Right cardiac atrium (tissue), 5 donors: ENCODE measurements at regions not wholly inside any gene's neighbourhood (a gene's known extent, or its start where the extent isn't known, plus 50 kb on each side); places are given as distances from the start of the nearest gene placed in this dataset.
"Not testable (repeated sequence)": the region's sequence is repeated elsewhere in the genome, so short reads cannot be mapped to it uniquely, and the experiment has no call there.

Experiments
- ATAC-seq, 2 donors: fragments of 200-7000 bp; cut with Tn5 transposase; one replicate each; pipeline versions ENCODE4 v1.8.0 to v1.9.1; 2020; ENCODE audit warnings: moderate library complexity in 2 of 2, mild to moderate bottlenecking in 1 of 2
- DNase-seq, 3 donors: peaks; one replicate each; pipeline ENCODE4 v3.0.0-alpha.2; 2020
- H3K27ac ChIP-seq: one replicate; pipeline ENCODE4 v1.5.1; 2013; ENCODE audit warnings: mild to moderate bottlenecking, low read length, control low read depth, moderate library complexity
- H3K27me3 ChIP-seq: one replicate; pipeline ENCODE4 v1.6.1; 2013; ENCODE audit not compliant: control insufficient read depth, insufficient read depth
- H3K4me1 ChIP-seq: one replicate; pipeline ENCODE4 v1.6.1; 2013; ENCODE audit warnings: low read length; ENCODE audit not compliant: control insufficient read depth, insufficient read depth
- H3K4me3 ChIP-seq: one replicate; pipeline ENCODE4 v1.5.1; 2013; ENCODE audit warnings: low read length, control low read depth
- H3K9me3 ChIP-seq: one replicate; pipeline ENCODE4 v1.6.1; 2013; ENCODE audit warnings: low read length; ENCODE audit not compliant: control insufficient read depth
- WGBS: extraction: QIAGEN DNeasy Blood & Tissue Kit; methylation state at CpG from one replicate; pipeline ENCODE4 v1.1.7; 2013; 5-methylcytosine and 5-hydroxymethylcytosine counted together
- intact Hi-C, 4 donors: fragments of 100-400 bp; cut with DNase I; formaldehyde crosslinking; loops; one replicate each; pipeline versions ENCODE4 v1.11.0 to v1.14.0; 2022 to 2023
- donor health status: healthy with polysubstance abuse.
- donor health status: DM: no; HTN: yes; CAD: no.
- donor health status: DM: no; HTN: no; CAD: no.
- donor health status: DM: no; HTN: yes; CAD: no; lungs with severe emphysema.
- donor health status: DM: yes; HTN: yes; CAD: no.

DNA sequence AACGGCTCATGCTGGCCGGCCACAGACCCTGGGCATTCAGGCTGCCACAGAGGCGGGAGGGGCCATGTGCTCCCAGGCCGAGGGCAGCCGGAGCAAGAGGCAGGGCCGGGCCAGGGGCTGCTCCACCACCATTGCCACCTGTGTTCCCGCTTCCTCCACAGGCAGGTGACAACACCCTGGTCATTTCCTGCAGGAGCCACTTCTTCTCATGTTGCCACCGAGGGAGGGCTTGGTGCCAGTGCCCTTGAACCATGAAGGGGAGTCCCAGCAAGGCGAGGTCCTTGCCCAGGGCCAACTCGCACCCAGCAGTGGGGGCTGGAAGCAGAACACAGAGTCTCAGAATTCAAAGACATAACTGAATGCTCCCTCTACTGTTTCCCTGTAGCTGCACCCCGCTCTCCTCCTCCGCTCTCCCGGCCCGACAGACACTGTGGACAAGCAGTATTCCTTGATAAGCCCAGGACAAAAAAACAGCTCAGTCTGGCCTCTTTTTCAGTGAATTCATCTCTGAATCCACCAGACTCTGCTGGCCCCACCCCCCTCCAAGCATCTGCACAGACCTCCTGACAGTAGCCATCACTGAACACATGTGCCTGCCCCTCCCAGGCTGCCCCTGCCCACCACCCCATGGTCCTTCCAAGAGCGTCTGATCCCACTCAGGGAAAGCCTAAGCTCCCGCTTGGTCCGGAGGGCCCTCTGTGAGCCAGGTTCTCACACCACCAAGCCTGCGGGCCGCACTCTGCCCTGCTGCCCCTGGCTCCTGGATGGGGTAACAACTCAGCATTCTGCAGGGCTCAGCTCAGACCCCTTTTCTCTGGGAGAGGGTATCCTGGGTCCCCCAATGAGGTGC lies 1074.9 kb downstream of the RPIA start:
- H3K9me3 ChIP-seq, intact Hi-C loops, H3K27me3 ChIP-seq, H3K4me1 ChIP-seq, ATAC-seq, H3K4me3 ChIP-seq, H3K27ac ChIP-seq: not testable (repeated sequence)
- peak in 2 of 3 donors; percentile 42 to 53 for DNase-seq
- 82% methylated on average over 19 of the region's 19 CpGs for WGBS

DNA sequence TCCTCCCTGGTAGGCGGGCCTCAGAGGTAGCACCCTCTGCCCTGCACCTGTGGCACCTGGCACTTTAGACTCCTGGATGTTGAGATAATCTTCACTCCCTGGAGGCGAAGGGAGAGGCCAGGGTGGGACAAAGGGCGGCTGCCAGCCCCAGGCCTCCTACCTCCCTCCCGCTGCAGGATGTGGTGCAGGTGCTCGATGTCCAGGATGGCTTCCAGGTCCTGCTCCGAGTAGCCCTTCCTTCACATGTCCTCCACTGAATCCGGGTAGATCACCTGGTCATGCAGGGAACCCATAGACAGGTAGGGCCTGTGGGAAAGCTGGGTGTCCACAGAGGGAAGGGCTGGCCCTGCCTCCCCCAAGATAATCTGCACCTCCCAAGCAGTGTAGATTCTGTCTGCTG lies 1075.6 kb downstream of the RPIA start:
- H3K9me3 ChIP-seq, H3K27me3 ChIP-seq, ATAC-seq, intact Hi-C loops, H3K4me3 ChIP-seq, H3K4me1 ChIP-seq, H3K27ac ChIP-seq: not testable (repeated sequence)
- DNase-seq = peak in 2 of 3 donors; percentile 22 to 27
- WGBS = 78% methylated on average over 7 of the region's 7 CpGs

DNA sequence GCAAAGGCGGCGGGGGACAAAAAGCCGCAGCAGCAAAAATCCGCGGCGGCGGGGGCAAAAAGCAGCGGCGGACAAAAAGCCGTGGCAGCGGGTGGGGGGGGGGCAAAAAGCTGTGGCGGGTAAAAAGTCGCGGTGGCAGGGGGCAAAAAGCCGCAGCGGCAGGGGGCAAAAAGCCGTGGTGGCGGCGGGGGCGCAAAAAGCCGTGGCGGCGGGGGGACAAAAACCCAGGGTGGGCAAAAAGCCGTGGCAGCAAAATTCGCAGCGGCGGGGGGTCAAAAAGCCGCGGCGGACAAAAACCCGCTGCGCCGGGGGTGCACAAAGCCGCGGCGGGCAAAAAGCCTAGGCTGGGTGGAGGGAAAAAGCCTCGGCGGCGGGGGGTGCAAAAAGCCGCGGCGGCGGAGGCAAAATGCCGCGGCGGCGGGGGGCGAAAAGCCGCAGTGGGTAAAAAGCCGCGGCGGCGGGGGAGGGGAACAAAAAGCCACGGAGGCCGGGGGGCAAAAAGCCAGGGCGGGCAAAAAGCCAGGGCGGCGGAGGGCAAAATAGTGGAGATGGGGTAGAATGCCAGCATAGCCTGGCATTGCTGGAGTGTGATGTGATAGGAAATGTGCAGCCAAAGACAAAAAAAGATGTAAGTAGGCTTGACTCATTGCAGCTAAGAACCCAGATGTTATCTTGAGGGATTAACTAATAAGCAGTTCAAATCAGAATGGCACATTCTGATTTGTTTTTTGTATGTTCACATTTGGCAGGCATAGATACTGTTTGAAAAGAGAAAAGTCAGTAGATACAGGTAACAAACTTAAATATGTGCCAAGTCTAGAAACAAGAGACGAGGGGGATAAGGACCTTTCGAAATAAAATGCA lies 1076.3 kb downstream of the RPIA start:
- DNase-seq (peak in 2 of 3 donors; percentile 44 to 87), ATAC-seq (no peak)
- H3K4me3 ChIP-seq = peak overlapping the region; percentile 53
- 11% methylated on average over 60 of the region's 60 CpGs for WGBS
- peaks cover under 1% of the 10 kb centered on the region for H3K9me3 ChIP-seq
- no peaks in the 10 kb centered on the region for H3K4me1 ChIP-seq
- no peaks in the 10 kb centered on the region for H3K27me3 ChIP-seq
- H3K27ac ChIP-seq = no peak overlapping the region
- intact Hi-C loops = no loop called here

DNA sequence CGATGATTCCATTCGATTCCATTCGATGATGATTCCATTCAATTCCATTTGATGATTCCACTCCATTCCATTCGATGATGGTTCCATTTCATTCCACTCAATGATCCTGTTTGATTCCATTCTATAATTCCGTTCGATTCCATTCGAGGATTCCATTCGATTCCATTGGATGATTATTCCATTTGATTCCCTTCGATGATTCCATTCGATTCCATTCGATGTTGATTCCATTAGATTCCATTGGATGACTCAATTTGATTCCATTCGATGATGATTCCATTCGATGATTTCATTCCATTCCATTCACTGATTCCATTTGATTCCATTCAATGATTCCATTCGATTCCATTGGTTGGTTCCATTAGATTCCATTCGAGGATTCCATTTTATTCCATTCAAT lies 1084.4 kb downstream of the RPIA start:
- H3K4me3 ChIP-seq = no peak overlapping the region
- ATAC-seq (no peak), DNase-seq (no peak)
- H3K4me1 ChIP-seq = no peaks in the 10 kb centered on the region
- H3K9me3 ChIP-seq = peaks cover 2% of the 10 kb centered on the region
- no peak overlapping the region for H3K27ac ChIP-seq
- H3K27me3 ChIP-seq = no peaks in the 10 kb centered on the region
- WGBS = 79% methylated on average over 15 of the region's 15 CpGs
- intact Hi-C loops = no loop called here

DNA sequence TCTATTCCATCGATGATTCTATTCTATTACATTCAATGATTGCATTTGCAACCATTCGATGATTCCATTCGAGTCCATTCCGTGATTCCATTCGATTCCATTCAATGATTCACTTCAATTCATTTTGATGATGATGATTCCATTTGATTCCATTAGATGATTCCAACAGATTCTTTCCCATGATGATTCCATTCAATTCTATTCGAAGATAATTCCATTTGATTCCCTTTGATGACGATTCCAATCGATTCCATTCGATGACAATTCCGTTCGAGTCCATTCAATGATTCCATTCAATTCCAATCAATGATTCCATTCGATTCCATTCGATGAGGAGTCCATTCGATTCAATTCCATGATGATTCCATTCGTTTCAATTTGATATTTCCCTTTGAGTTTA lies 1088.8 kb downstream of the RPIA start:
- H3K4me3 ChIP-seq = no peak overlapping the region
- intact Hi-C loops = no loop called here
- DNase-seq (no peak), ATAC-seq (no peak)
- no peaks in the 10 kb centered on the region for H3K27me3 ChIP-seq
- no peaks in the 10 kb centered on the region for H3K4me1 ChIP-seq
- no peaks in the 10 kb centered on the region for H3K9me3 ChIP-seq
- H3K27ac ChIP-seq = no peak overlapping the region
- 73% methylated on average over 15 of the region's 15 CpGs for WGBS

DNA sequence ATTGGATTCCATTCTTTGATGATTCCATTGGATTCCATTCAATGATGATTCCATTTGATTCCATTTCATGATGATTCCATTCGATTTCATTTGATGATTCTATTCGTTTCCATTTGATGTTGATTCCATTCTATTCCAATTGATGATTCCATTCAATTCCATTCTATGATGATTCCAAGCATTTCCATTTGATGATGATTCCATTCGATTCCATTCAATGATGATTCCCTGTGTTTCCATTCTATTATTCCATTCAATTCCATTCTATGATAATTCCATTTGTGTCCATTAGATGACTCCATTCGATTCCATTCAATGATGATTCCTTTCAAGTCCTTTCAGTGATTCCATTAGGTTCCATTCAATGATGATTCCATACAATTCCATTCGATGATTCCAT lies 1090.5 kb downstream of the RPIA start:
- ATAC-seq (no peak), DNase-seq (no peak)
- Histone ChIP-seq H3K27me3 (no peaks in the 10 kb centered on the region), H3K9me3 (no peaks in the 10 kb centered on the region), H3K27ac (no peak overlapping the region), H3K4me3 (no peak overlapping the region), H3K4me1 (no peaks in the 10 kb centered on the region)
- 52% methylated on average over 5 of the region's 5 CpGs for WGBS
- intact Hi-C loops = no loop called here

DNA sequence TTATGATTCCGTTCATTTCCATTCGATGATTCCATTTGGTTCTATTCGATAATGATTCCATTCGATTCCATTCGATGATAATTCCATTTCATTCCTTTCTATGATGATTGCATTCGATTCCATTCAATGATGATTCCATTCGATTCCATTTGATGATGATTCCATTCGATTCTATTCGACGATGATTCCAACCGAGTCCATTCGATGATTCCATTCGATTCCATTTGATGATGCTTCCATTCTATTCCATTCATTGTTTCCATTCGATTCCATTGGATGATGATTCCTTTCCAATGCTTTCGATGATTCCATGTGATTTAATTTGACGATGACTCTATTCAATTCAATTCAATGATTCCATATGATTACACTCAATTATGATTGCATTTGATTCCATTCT lies 1093.5 kb downstream of the RPIA start:
- H3K4me1 ChIP-seq = no peaks in the 10 kb centered on the region
- no peaks in the 10 kb centered on the region for H3K27me3 ChIP-seq
- DNase-seq = no peak
- no peaks in the 10 kb centered on the region for H3K9me3 ChIP-seq
- no peak overlapping the region for H3K4me3 ChIP-seq
- H3K27ac ChIP-seq = no peak overlapping the region
- ATAC-seq = no peak
- 81% methylated on average over 16 of the region's 16 CpGs for WGBS
- intact Hi-C loops = no loop called here

DNA sequence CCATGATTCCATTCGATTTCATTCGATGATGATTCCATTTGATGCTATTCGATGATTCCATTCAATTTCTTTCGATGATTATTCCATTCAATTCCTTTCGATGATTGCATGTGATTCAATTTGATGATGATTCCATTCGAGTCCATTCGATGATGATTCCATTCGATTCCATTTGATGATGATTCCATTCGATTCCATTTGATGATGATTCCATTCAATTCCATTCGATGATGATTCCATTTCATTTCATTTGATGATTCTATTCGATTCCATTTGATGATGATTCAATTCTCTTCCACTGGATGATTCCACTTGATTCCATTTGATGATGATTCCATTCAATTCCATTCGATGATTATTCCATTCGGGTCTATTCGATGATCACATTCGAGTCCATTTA lies 1094.1 kb downstream of the RPIA start:
- H3K27me3 ChIP-seq, DNase-seq, intact Hi-C loops, H3K27ac ChIP-seq, H3K9me3 ChIP-seq, H3K4me3 ChIP-seq, ATAC-seq, H3K4me1 ChIP-seq: not testable (repeated sequence)
- WGBS = 75% methylated on average over 15 of the region's 15 CpGs

DNA sequence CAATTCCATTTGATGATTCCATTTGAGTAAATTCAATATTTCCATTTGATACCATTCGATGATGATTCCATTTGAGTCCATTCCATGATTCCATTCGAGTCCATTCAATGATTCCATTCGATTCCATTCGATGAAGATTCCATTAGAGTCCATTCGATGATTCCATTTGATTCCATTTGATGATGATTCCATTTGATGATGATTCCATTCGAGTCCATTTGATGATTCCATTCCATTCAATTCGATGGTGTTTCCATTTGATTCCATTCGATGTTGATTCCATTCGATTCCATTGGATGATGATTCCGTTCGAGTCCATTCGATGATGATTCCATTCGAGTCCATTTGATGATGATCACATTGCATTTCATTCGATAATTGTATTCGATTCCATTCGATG lies 1095.2 kb downstream of the RPIA start:
- H3K9me3 ChIP-seq, ATAC-seq, H3K27me3 ChIP-seq, DNase-seq, intact Hi-C loops, H3K27ac ChIP-seq, H3K4me3 ChIP-seq, H3K4me1 ChIP-seq: not testable (repeated sequence)
- WGBS = 76% methylated on average over 16 of the region's 16 CpGs

DNA sequence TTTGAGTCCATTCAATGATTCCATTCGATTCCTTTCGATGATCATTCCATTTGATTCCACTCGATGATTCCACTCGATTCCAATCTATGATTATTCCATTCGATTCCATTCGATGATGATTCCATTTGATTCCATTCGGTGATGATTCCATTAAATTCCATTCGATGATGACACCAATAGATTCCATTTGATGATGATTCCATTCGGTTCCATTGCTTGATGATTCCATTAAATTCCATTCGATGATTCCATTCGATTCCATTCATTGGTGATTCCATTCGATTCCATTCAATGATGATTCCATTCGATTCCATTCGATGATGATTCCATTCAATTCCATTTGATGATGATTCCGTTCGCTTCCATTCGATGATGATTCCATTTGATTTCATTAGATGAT lies 1104.1 kb downstream of the RPIA start:
- H3K27ac ChIP-seq, DNase-seq, H3K27me3 ChIP-seq, H3K9me3 ChIP-seq, intact Hi-C loops, H3K4me3 ChIP-seq, H3K4me1 ChIP-seq, ATAC-seq: not testable (repeated sequence)
- WGBS = 78% methylated on average over 17 of the region's 17 CpGs

DNA sequence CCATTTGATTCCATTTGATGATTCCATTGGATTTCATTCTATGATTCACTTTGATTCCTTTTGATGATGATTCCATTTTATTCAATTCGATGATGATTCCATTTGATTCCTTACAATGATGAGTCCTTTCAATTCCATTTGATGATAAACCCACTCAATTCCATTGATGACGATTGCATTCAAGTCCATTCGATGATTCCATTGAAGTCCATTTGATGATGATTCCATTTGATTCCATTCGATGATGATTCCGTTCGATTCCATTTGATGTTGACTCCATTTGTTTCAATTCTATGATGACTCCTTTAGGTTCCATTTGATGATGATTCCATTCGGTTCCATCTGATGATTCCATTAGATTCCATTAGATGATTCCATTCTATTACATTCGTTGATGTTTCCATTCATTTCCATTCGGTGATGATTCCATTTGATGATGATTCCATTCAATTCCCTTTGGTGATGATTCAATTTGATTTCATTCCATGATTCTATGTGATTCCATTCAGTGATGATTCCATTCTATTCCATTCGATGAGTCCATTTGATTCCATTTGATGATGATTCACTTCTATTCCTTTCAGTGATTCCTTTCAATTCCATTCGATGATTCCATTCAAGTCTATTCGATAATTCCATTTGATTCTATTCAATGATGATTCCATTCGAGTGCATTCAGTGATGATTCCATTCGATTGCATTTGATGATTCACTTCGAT lies 1106.0 kb downstream of the RPIA start:
- 71% methylated on average over 15 of the region's 15 CpGs for WGBS
- Histone ChIP-seq H3K4me3 (no peak overlapping the region), H3K27ac (no peak overlapping the region), H3K27me3 (no peaks in the 10 kb centered on the region), H3K4me1 (no peaks in the 10 kb centered on the region), H3K9me3 (no peaks in the 10 kb centered on the region)
- no peak for DNase-seq
- intact Hi-C loops = no loop called here
- ATAC-seq = no peak
